ENCODE measurements at regions not wholly inside any gene's neighbourhood (a gene's known extent, or its start where the extent isn't known, plus 50 kb on each side); places are given as distances from the start of the nearest gene placed in this dataset.

- Mint-ChIP-seq H3K36me3 (ENCODE audit: insufficient read depth, unreplicated experiment) (no peaks in the 10 kb centered on the region), H3K4me1 (ENCODE audit: low read depth, unreplicated experiment) (no peaks in the 10 kb centered on the region), H3K27me3 (ENCODE audit: unreplicated experiment) (no peaks in the 10 kb centered on the region), H3K27ac (ENCODE audit: unreplicated experiment) (no peak overlapping the region), H3K9me3 (ENCODE audit: low read depth, unreplicated experiment) (peaks cover 31% of the 10 kb centered on the region), H3K4me3 (ENCODE audit: low read depth, unreplicated experiment) (no peak overlapping the region)
- BruUV-seq (replicated peaks), result no TSS peak
- intact Hi-C loops (cut with micrococcal nuclease; ENCODE audit: unreplicated experiment), result no loop called here
- no peak for DNase-seq
- TF ChIP-seq, protein P1, sequence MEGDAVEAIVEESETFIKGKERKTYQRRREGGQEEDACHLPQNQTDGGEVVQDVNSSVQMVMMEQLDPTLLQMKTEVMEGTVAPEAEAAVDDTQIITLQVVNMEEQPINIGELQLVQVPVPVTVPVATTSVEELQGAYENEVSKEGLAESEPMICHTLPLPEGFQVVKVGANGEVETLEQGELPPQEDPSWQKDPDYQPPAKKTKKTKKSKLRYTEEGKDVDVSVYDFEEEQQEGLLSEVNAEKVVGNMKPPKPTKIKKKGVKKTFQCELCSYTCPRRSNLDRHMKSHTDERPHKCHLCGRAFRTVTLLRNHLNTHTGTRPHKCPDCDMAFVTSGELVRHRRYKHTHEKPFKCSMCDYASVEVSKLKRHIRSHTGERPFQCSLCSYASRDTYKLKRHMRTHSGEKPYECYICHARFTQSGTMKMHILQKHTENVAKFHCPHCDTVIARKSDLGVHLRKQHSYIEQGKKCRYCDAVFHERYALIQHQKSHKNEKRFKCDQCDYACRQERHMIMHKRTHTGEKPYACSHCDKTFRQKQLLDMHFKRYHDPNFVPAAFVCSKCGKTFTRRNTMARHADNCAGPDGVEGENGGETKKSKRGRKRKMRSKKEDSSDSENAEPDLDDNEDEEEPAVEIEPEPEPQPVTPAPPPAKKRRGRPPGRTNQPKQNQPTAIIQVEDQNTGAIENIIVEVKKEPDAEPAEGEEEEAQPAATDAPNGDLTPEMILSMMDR (IDR thresholded peaks at IDR 0.05; ENCODE audit: unreplicated experiment), result no peak
- CTCF ChIA-PET, result no interaction called here
Measured at GRCh38 chr3:6602329-6602728, 258.6 kb upstream of the GRM7 start.

GRCh38 chr3:6605227-6605626 lies 255.7 kb upstream of the GRM7 start:
- intact Hi-C loops (cut with micrococcal nuclease; ENCODE audit: unreplicated experiment), result no loop called here
- no peak overlapping the region for H3K4me3 Mint-ChIP-seq (ENCODE audit: low read depth, unreplicated experiment)
- no peaks in the 10 kb centered on the region for H3K36me3 Mint-ChIP-seq (ENCODE audit: insufficient read depth, unreplicated experiment)
- BruUV-seq (replicated peaks), result no TSS peak
- no peak overlapping the region for H3K27ac Mint-ChIP-seq (ENCODE audit: unreplicated experiment)
- peaks cover 29% of the 10 kb centered on the region for H3K9me3 Mint-ChIP-seq (ENCODE audit: low read depth, unreplicated experiment)
- TF ChIP-seq, protein P1 (IDR thresholded peaks at IDR 0.05; ENCODE audit: unreplicated experiment), result no peak
- H3K4me1 Mint-ChIP-seq (ENCODE audit: low read depth, unreplicated experiment), result no peaks in the 10 kb centered on the region
- H3K27me3 Mint-ChIP-seq (ENCODE audit: unreplicated experiment), result no peaks in the 10 kb centered on the region
- DNase-seq, result no peak
- CTCF ChIA-PET, result no interaction called here

- no TSS peak for BruUV-seq (replicated peaks)
- no peak overlapping the region for H3K27ac Mint-ChIP-seq (ENCODE audit: unreplicated experiment)
- H3K9me3 Mint-ChIP-seq (ENCODE audit: low read depth, unreplicated experiment), result peaks cover 21% of the 10 kb centered on the region
- DNase-seq, result no peak
- no peaks in the 10 kb centered on the region for H3K36me3 Mint-ChIP-seq (ENCODE audit: insufficient read depth, unreplicated experiment)
- CTCF ChIA-PET, result no interaction called here
- TF ChIP-seq, protein P1 (IDR thresholded peaks at IDR 0.05; ENCODE audit: unreplicated experiment), result no peak
- H3K4me1 Mint-ChIP-seq (ENCODE audit: low read depth, unreplicated experiment), result no peaks in the 10 kb centered on the region
- H3K27me3 Mint-ChIP-seq (ENCODE audit: unreplicated experiment), result no peaks in the 10 kb centered on the region
- H3K4me3 Mint-ChIP-seq (ENCODE audit: low read depth, unreplicated experiment), result no peak overlapping the region
- intact Hi-C loops (cut with micrococcal nuclease; ENCODE audit: unreplicated experiment), result no loop called here
Measured at GRCh38 chr3:6608843-6609242, 252.1 kb upstream of the GRM7 start.

GRCh38 chr3:6612034-6612616 lies 248.8 kb upstream of the GRM7 start:
- DNase-seq, result no peak
- Mint-ChIP-seq H3K27me3 (ENCODE audit: unreplicated experiment) (no peaks in the 10 kb centered on the region), H3K9me3 (ENCODE audit: low read depth, unreplicated experiment) (peaks cover 15% of the 10 kb centered on the region), H3K36me3 (ENCODE audit: insufficient read depth, unreplicated experiment) (no peaks in the 10 kb centered on the region), H3K4me3 (ENCODE audit: low read depth, unreplicated experiment) (no peak overlapping the region), H3K27ac (ENCODE audit: unreplicated experiment) (no peak overlapping the region), H3K4me1 (ENCODE audit: low read depth, unreplicated experiment) (no peaks in the 10 kb centered on the region)
- intact Hi-C loops (cut with micrococcal nuclease; ENCODE audit: unreplicated experiment), result no loop called here
- CTCF ChIA-PET, result no interaction called here
- TF ChIP-seq, protein P1 (IDR thresholded peaks at IDR 0.05; ENCODE audit: unreplicated experiment), result no peak
- BruUV-seq (replicated peaks), result no TSS peak

Measured in Calu3 (cell line).